Occipital lobe (tissue), 1 donor: ENCODE measurements at regions not wholly inside any gene's neighbourhood (a gene's known extent, or its start where the extent isn't known, plus 50 kb on each side); places are given as distances from the start of the nearest gene placed in this dataset.

Experiments
- DNase-seq: peaks from one replicate; lab custom pipeline; 2025; lab: John Stamatoyannopoulos, UW

GRCh38 chr7:22658031-22658430, 69.0 kb upstream of the IL6 start:
- DNase-seq = no peak

GRCh38 chr7:22657479-22657878, 69.5 kb upstream of the IL6 start:
- DNase-seq = no peak

GRCh38 chr7:22655781-22656180, 71.2 kb upstream of the IL6 start:
- DNase-seq = no peak

GRCh38 chr7:22654831-22655230, 72.2 kb upstream of the IL6 start:
- DNase-seq = no peak

GRCh38 chr7:22653951-22654350, 73.0 kb upstream of the IL6 start:
- DNase-seq = no peak

GRCh38 chr7:22651534-22652243, 75.3 kb upstream of the IL6 start:
- no peak for DNase-seq

- DNase-seq = no peak
Measured at GRCh38 chr7:22651036-22651435, 76.0 kb upstream of the IL6 start.

- no peak for DNase-seq
Measured at GRCh38 chr7:22649686-22650085, 77.3 kb upstream of the IL6 start.

GRCh38 chr7:22647451-22648257, 79.3 kb upstream of the IL6 start:
- no peak for DNase-seq

- no peak for DNase-seq
Measured at GRCh38 chr7:22645418-22646181, 81.4 kb upstream of the IL6 start.

- no peak for DNase-seq
Measured at GRCh38 chr7:22642454-22642853, 84.5 kb upstream of the IL6 start.

- DNase-seq = no peak
Measured at GRCh38 chr7:22640269-22640668, 86.7 kb upstream of the IL6 start.

GRCh38 chr7:22639396-22639795, 87.6 kb upstream of the IL6 start:
- DNase-seq = no peak

- no peak for DNase-seq
Measured at GRCh38 chr7:22635349-22635748, 91.7 kb upstream of the IL6 start.

GRCh38 chr7:22633954-22634474, 93.0 kb upstream of the IL6 start:
- no peak for DNase-seq

- no peak for DNase-seq
Measured at GRCh38 chr7:22633286-22633953, 93.6 kb upstream of the IL6 start.

- no peak for DNase-seq
Measured at GRCh38 chr7:22632674-22633073, 94.3 kb upstream of the IL6 start.

GRCh38 chr7:22631730-22632129, 95.3 kb upstream of the IL6 start:
- no peak for DNase-seq

GRCh38 chr7:22630069-22630468, 96.9 kb upstream of the IL6 start:
- DNase-seq = no peak

GRCh38 chr7:22629056-22629455, 97.9 kb upstream of the IL6 start:
- DNase-seq = no peak

- no peak for DNase-seq
Measured at GRCh38 chr7:22628112-22628511, 98.9 kb upstream of the IL6 start.

GRCh38 chr7:22627136-22627535, 99.9 kb upstream of the IL6 start:
- DNase-seq = no peak
